H4 (cell line): ENCODE measurements at regions not wholly inside any gene's neighbourhood (a gene's known extent, or its start where the extent isn't known, plus 50 kb on each side); places are given as distances from the start of the nearest gene placed in this dataset.

Source experiments
- DNase-seq: peaks from one replicate; pipeline ENCODE4 v3.0.0-alpha.2; 2015; ENCODE audit warnings: low spot score

GRCh38 chr2:156164091-156164720 lies 168.3 kb downstream of the NR4A2 start:
- no peak for DNase-seq

DNA sequence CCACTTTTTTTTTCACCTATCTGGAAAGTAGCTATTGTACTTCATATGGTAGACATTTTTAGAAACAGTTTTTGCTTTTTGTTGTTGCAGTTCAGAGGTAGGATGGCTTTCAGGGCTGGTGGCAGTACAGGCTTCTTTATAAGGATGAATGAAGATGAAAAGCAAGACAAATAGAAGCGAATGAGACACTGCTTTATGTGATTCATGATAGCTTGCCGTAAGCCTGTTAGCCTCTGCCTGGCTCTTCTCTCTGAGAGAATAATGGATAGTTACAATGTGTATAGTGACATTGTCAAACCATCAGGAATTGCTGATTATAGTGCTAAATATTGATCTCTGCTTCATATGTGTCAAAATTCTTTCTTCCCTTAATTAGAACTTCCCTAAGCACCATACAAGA lies 173.7 kb downstream of the NR4A2 start:
- no peak for DNase-seq

DNA sequence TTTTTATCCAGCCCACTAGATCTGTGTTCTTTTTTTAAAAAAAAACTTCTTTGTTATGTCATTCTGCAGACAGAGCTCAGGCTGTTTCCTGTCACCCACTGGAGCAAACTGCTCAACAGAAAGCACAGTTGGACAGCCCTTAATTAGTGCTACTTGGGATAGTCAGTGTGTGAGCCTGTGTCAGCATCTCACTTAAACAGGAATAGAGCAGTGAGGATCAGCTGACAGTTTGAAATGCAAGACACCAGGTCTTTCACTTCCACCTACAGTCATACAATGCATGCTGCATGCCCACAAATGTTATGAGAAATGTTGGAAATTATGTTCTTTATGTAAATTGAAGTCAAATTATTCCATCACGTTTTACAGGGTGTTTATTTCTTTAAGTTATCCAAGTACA lies 174.9 kb downstream of the NR4A2 start:
- DNase-seq = peak; percentile 16

DNA sequence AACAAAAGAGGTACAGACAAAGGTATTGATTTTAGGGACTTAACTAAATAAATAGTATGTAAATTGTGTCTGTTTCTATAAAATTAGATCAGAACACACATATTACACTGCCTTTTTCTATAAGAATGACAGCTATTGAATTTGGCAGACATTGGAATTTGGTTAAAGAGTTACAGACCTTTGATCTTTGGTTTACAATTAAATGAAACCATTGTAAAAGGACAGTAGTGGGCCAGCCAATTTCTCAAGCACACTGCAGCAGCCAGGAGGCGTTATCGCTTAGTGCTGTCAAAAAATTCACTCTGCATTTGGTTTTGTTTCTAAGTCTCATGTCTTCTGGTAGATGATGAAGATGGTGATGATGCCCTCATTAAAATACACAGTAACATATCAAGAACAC lies 175.9 kb downstream of the NR4A2 start:
- no peak for DNase-seq

- DNase-seq = no peak
These were observed 177.2 kb downstream of the NR4A2 start for GRCh38 chr2:156155319-156155718.

DNA sequence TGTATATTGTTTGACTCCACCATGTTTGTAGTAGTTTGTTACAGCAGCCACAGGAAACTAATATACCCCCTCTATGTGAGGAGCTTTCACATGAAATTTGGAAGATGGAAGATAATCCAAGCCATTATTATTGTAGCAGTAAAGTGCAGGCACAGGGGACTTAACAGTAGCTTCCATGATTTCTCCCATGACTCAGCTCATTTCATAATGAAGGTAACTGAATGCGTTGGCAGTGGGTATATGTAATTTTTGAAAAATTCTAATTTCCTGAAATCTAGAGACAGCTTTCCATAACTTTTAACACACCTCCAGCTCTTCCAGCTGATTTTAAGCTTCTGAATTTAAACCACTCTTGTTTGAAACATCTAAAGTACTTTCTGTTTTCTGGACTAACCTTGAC lies 181.2 kb downstream of the NR4A2 start:
- DNase-seq = no peak

DNA sequence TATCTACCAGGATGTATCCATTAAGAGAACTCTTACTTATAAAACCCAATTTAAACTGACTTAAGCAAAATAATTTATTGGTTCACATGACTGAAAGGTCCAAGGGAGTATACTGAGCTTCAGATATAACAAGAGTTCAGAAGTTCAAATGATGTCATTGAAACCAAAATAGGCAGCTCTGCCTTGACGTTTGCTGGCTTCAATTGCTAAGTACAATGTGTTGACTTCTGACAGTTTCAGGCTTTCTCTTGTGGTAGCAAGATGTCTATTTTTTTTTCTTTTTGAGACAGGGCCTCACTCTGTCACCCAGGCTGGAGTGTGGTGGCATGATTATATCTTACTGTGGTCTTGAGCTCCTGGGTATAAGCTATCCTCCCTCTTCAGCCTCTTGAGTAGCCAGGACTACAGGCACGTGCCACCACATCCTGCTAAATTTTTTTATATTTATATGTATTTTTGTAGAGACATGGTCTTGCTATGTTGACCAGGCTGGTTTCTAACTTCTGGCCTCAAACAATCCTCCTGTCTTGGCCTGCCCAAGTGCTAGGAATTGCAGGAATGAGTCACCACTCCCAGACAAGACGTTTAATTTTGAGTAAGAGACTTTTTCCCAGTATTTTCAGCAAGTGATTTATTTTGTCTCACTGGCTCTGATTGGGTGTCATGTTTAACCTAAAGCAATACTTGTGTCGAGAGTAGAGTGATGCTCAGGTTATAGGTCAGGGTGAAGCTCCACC lies 184.8 kb downstream of the NR4A2 start:
- DNase-seq = peak; percentile 20

- no peak for DNase-seq
These were observed 186.5 kb downstream of the NR4A2 start for GRCh38 chr2:156145976-156146375.

- no peak for DNase-seq
These were observed 187.1 kb downstream of the NR4A2 start for GRCh38 chr2:156145469-156145868.

DNA sequence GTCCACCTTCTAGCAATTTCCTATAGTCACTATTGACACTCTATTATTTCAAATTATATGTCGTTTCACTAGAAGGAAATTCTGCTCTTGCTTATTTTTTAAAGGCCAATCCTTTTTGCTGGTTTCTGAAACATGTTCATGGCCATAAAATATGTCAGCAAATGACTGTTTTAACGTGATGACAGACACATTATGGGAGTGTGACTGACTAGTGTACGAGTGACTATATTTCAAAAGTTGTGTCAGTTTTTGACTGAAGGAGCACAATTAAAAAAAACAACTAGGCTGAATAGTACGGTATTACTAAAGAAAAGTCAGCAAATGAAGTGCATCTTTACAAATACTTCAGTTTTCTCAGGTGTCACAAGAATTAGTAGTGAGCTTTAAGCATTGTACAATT lies 196.0 kb downstream of the NR4A2 start:
- DNase-seq = no peak

DNA sequence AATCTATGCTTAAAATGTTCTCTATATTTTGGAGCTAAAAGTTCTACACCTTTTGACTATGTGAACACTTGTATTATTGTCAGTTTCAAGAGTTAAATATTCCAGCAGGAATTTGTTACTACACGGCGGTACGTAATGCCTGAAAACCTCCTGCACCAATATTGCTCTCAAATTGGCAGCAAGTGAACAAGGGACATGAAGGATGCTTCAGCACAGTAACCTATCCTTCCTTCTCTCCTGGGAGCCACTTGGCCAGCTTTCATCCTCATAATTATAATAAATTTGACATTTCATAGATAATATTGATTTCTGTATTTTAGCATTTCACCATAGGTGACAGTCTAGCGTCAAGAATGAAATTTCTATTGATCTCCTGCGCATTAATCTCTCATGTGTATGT lies 197.6 kb downstream of the NR4A2 start:
- no peak for DNase-seq

DNA sequence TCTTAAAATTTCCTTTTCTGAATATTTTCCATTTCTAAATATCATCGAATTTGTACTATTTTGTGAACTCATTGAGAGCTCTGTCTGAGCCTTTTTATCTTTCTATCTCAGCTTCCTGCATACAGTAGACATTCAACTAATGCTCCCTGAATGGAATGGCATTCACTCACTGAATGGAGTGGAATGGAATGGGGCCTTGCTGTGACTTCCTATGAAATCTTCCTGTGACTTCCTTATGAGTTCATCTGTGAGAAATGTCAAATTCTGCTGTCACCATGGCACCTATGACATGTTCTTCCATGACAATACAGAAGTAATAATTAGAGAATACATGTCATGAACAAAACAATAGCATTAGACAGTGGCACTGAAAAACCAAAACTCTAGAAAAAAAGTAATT lies 199.6 kb downstream of the NR4A2 start:
- DNase-seq = no peak

DNA sequence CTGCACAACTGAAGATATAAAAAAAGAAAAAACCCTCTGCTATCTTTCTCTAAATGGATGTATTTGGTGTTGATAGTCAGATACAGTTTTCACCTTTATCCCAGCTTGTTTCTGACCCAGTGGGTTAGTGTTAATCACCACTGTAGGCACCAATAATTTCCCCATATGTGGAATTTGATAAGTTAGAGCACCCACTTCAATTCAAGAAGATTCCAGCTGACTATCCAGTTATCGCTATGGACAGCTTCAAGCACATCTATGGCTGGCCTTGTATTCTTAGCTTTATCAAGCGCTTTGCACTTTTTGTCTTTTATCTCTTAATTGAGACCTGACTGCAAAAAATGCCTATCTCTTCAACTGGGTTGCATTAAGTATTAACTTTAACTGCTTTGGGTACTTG lies 200.4 kb downstream of the NR4A2 start:
- no peak for DNase-seq

DNA sequence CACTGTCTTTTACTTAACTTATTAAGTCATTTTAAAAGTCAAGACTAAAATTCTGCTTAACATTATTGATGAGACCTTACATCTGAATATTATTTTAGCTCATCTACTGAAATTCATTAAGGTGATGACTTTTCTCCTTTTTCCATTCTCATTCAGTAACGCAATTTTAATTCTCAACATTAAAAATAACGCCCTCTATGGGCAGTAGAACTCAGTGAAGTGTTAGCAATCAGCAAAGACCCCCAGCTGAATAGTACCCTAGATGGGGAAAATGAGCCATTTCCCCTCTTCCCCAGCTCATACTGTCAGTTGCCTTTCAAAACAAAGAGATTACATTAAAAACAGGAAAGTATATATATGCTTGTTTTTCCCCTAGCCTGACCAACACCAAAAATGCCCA lies 203.3 kb downstream of the NR4A2 start:
- DNase-seq = no peak

DNA sequence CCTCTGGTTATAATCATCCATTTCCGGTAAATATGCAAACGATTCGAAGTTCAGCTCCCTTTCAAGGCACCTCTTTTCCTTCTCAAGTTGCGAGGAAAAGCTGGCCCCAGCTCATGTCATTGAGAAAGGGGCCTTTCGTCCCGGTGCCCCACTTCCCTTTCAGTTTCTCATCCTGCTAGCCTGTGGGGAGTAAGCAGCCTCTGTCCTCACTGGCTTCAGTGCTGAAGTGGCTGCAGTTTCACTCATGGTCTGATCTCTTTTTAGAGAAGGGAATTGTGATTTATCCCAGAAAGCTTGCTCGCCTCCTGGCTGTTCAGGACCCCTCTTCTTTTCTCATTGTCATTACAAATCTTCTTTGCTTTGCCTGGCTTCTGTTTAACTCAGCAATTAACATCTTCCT lies 207.5 kb downstream of the NR4A2 start:
- peak; percentile 4 for DNase-seq

DNA sequence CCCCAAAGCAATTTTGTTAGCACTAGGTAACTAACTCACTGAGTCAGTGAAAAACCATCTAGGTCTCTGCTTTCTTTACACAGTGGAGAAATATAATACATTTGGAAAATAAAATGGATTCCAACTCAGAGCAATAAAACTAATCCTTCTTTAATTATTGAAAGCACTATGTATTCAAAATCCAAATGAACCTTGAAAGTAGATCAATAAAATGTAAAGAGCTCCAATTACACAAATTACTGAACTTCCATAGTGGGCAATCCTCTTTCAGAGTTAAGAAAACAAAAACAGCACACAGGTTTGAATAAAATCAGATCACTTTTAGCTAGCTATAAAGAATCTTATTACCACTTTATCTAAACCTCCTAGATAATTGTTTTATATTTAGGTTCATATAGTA lies 208.1 kb downstream of the NR4A2 start:
- no peak for DNase-seq

DNA sequence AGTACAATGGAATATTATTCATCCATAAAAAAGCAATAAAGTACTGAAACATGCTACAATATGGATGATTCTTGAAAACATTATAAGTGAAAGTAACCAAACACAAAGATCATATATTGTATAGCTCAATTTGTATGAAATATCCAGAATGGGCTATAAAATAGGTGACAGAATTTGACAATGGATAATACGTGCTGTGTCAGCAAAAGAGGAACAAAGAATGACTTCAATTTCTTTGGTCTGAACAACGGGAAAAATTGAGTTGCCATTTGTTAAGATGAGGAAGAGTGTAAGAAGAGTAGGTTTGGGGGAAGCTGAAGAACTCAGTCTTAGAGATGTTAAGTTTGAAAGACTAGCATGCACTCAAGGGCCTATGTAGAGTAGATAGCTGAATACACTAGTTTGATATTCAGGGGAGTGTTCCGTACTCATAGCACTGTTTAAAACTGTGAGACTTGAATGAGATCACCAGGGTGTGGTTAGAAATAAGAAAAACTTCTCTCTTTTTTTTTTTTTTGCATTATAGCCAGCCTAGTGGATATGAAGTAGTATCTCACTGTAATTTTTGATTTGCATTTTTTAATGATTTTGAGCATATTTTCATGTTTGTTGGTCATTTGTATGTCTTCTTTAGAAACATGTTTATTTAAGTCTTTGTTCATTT lies 213.6 kb downstream of the NR4A2 start:
- no peak for DNase-seq

GRCh38 chr2:156116113-156116512 lies 216.4 kb downstream of the NR4A2 start:
- no peak for DNase-seq

DNA sequence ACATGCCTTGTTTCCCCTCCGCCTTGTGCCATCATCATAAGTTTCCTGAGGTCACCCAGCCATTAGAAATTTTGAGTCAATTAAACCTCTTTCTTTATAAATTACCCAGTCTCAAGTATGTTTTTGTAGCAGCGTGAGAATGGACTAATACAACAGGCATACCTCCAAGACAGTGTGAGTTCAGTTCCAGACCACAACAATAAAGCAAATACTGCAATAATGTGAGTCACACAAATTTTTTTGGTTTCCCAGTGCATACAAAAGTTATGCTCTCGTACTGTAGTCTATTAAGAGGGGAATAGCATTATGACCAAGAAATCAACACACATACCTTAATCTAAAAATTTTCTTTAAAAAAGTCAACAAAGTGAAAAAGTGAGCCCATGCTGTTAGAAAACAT lies 217.2 kb downstream of the NR4A2 start:
- peak; percentile 27 for DNase-seq

DNA sequence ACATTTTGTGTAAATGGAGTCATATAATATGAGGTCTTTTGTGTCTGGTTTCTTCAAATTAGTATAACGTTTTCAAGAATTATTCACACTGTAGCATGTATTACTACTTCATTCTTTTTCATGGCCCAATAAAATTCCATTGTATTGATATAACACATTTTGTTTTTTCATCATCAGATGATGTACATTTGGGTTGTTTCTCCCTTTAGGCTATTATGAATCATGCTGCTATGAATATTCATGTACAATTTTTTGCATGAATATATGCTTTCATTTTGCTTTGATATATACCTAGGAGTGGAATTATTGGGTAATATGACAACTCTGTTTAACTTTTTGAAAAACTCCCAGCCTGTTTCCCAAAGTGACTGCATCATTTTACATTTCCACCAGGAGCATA lies 220.2 kb downstream of the NR4A2 start:
- DNase-seq = no peak

DNA sequence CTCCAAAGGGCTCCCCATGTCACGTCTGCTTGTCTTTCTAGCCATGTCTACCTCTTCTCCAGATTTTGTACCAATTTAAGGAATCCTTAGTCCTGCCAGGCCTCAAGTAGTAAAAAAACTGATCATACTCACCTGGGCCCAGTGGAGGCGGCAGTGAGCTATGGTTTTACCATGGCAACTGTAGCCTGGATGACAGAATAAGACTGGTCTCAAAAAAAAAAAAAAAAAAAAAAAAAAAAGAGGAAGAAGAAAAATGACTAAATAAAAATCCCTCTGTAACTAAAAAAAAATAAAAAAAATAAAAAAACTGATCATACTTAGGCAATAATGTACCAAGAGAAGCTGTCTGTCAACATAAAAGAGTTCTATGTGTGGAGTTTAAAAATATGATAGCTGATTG lies 221.6 kb downstream of the NR4A2 start:
- peak; percentile 41 for DNase-seq

DNA sequence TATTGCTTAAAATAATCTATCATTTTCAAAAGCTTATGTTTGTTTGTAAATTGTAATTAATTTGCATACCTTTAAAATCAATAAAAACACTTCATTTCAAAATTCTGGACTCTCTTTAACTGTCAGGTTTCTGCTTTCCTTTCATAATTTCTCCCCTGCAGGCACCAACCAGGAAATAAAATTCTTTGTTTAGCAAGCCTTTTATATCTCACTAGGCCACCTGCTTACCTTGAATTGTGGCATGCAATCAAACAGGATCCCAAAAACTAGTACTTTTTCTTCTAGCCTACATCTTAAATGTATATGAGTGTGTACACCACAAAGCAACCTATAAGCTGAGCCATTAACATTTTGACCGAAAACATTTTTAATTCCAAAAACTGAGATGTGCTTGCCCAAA lies 233.1 kb downstream of the NR4A2 start:
- no peak for DNase-seq

DNA sequence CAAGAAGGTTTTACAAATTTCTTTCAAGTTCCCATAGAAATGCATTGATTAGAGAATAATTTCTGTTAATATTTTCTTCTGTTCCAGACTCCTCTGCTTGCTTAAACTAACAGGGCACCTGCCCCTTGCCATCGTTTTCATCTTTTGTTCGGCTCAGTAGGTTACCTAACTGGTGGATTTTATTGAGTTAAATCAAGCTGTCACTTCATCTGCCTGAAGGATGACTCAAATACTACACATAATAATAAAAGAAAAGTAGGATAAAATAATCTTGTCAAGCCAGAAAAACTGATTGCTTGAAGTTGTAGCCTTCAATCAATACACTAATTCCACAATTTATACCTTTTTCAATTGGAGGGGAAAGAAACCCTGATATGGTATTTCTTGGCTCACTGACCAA lies 234.0 kb downstream of the NR4A2 start:
- no peak for DNase-seq
